ENCODE measurements at regions not wholly inside any gene's neighbourhood (a gene's known extent, or its start where the extent isn't known, plus 50 kb on each side); places are given as distances from the start of the nearest gene placed in this dataset.

DNA sequence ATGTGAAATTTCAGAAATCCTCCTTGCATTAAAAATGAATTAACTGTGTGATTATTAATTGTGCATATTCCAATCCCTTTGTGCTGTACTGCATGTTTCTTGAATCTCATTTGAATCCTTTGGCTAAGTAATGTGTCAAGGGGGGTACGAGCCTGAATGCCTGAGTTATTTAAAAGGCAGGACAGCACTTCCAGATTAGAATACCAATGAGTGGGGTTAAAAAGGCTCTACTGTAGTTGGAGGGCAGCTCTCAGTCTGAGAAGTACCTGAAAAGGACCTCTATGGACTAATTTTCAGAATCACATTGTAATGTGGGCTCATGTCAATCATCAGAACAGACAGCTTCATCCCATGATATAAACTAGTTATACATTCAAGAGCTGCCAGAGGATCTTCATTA, 423.0 kb downstream of the GRB14 start:
- H3K9ac ChIP-seq: no peak overlapping the region
- TF ChIP-seq, protein P1, sequence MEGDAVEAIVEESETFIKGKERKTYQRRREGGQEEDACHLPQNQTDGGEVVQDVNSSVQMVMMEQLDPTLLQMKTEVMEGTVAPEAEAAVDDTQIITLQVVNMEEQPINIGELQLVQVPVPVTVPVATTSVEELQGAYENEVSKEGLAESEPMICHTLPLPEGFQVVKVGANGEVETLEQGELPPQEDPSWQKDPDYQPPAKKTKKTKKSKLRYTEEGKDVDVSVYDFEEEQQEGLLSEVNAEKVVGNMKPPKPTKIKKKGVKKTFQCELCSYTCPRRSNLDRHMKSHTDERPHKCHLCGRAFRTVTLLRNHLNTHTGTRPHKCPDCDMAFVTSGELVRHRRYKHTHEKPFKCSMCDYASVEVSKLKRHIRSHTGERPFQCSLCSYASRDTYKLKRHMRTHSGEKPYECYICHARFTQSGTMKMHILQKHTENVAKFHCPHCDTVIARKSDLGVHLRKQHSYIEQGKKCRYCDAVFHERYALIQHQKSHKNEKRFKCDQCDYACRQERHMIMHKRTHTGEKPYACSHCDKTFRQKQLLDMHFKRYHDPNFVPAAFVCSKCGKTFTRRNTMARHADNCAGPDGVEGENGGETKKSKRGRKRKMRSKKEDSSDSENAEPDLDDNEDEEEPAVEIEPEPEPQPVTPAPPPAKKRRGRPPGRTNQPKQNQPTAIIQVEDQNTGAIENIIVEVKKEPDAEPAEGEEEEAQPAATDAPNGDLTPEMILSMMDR (conservative IDR thresholded peaks at IDR 0.05; ENCODE audit: low read depth, low read length): no peak
- no peaks in the 10 kb centered on the region for H4K20me1 ChIP-seq (ENCODE audit: insufficient read depth)
- no peak overlapping the region for H3K27ac ChIP-seq
- H2AFZ ChIP-seq (ENCODE audit: low read depth): no peak overlapping the region
- H3K4me2 ChIP-seq: no peak overlapping the region
- no peaks in the 10 kb centered on the region for H3K79me2 ChIP-seq (ENCODE audit: insufficient read depth, low read depth)
- H3K4me1 ChIP-seq (ENCODE audit: low read depth, poor library complexity, severe bottlenecking): no peaks in the 10 kb centered on the region
- H3K4me3 ChIP-seq (IDR thresholded peaks at IDR 0.05; ENCODE audit: insufficient read depth, low read depth, low read length): no peak overlapping the region
- H3K36me3 ChIP-seq (ENCODE audit: insufficient read depth): no peaks in the 10 kb centered on the region
- no peaks in the 10 kb centered on the region for H3K27me3 ChIP-seq (ENCODE audit: insufficient read depth, low read depth)

DNA sequence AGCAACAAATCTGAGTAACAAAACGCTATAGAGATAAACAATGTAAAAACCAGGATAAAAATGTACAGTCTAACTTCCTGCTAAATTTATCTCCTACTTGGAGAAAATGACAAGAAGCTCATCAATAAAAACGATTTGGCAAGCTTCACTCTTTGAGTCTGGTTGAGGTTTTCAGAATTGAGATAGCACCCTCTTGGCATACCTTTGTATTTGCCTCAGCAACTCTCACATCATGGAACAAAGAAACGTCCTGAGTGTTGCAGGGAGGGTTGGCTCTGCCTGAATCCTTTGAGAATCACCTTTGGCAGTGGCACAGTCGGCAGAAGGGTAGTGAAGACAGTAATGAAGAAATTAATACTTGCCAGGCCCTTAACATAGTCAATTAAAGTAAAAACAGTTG, 430.6 kb downstream of the GRB14 start:
- Histone ChIP-seq H3K4me1 (ENCODE audit: low read depth, poor library complexity, severe bottlenecking) (no peaks in the 10 kb centered on the region), H3K27me3 (ENCODE audit: insufficient read depth, low read depth) (no peaks in the 10 kb centered on the region), H3K4me2 (no peak overlapping the region), H2AFZ (ENCODE audit: low read depth) (no peak overlapping the region), H3K4me3 (IDR thresholded peaks at IDR 0.05; ENCODE audit: insufficient read depth, low read depth, low read length) (no peak overlapping the region), H4K20me1 (ENCODE audit: insufficient read depth) (no peaks in the 10 kb centered on the region), H3K36me3 (ENCODE audit: insufficient read depth) (no peaks in the 10 kb centered on the region), H3K27ac (no peak overlapping the region), H3K79me2 (ENCODE audit: insufficient read depth, low read depth) (no peaks in the 10 kb centered on the region), H3K9ac (no peak overlapping the region)
- TF ChIP-seq, protein P1 (conservative IDR thresholded peaks at IDR 0.05; ENCODE audit: low read depth, low read length): no peak

DNA sequence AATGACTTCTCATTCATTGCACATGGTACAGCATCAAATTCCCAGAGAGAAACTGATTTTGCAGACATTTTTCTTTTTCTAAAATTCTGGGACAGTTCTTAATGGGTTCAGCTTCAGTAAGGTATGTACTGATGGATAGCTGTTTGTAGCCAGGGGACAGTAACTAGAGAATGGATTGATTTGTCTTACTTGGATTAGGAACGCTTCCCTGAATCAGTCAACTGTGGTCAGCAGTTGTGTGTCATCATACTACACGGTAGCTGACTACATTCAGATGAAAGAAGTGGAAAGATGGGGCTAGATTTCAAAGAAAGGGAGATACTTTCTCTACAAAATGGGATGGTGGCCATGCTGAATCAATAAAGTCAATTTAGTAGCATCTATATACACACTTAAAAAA, 431.4 kb downstream of the GRB14 start:
- TF ChIP-seq, protein P1 (conservative IDR thresholded peaks at IDR 0.05; ENCODE audit: low read depth, low read length): no peak
- no peaks in the 10 kb centered on the region for H3K4me1 ChIP-seq (ENCODE audit: low read depth, poor library complexity, severe bottlenecking)
- no peaks in the 10 kb centered on the region for H4K20me1 ChIP-seq (ENCODE audit: insufficient read depth)
- no peaks in the 10 kb centered on the region for H3K79me2 ChIP-seq (ENCODE audit: insufficient read depth, low read depth)
- H2AFZ ChIP-seq (ENCODE audit: low read depth): no peak overlapping the region
- no peak overlapping the region for H3K9ac ChIP-seq
- no peak overlapping the region for H3K27ac ChIP-seq
- no peaks in the 10 kb centered on the region for H3K27me3 ChIP-seq (ENCODE audit: insufficient read depth, low read depth)
- H3K36me3 ChIP-seq (ENCODE audit: insufficient read depth): no peaks in the 10 kb centered on the region
- H3K4me3 ChIP-seq (IDR thresholded peaks at IDR 0.05; ENCODE audit: insufficient read depth, low read depth, low read length): no peak overlapping the region
- no peak overlapping the region for H3K4me2 ChIP-seq

DNA sequence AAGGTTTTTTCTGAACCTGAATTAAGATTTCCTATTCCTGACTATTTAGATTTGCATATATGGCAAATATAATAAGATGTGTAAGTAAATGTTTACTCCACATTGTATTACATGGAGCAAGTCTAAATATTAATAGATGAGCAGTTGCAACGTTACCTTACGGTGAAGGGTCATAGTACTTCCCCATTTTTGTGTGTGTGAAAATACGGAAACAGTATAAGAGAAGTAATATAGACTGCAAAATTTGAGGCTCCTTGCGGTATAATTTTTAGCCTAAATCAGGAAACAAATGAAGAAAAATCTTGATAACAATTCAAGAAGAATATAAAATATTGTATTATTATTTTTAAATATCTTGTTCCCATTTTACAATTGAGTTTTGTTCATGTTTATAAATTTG, 434.2 kb downstream of the GRB14 start:
- Histone ChIP-seq H3K36me3 (ENCODE audit: insufficient read depth) (no peaks in the 10 kb centered on the region), H3K4me2 (no peak overlapping the region), H3K4me1 (ENCODE audit: low read depth, poor library complexity, severe bottlenecking) (no peaks in the 10 kb centered on the region), H3K4me3 (IDR thresholded peaks at IDR 0.05; ENCODE audit: insufficient read depth, low read depth, low read length) (no peak overlapping the region), H3K27me3 (ENCODE audit: insufficient read depth, low read depth) (no peaks in the 10 kb centered on the region), H3K9ac (no peak overlapping the region), H3K79me2 (ENCODE audit: insufficient read depth, low read depth) (no peaks in the 10 kb centered on the region), H2AFZ (ENCODE audit: low read depth) (no peak overlapping the region), H4K20me1 (ENCODE audit: insufficient read depth) (no peaks in the 10 kb centered on the region), H3K27ac (no peak overlapping the region)
- TF ChIP-seq, protein P1 (conservative IDR thresholded peaks at IDR 0.05; ENCODE audit: low read depth, low read length): no peak

DNA sequence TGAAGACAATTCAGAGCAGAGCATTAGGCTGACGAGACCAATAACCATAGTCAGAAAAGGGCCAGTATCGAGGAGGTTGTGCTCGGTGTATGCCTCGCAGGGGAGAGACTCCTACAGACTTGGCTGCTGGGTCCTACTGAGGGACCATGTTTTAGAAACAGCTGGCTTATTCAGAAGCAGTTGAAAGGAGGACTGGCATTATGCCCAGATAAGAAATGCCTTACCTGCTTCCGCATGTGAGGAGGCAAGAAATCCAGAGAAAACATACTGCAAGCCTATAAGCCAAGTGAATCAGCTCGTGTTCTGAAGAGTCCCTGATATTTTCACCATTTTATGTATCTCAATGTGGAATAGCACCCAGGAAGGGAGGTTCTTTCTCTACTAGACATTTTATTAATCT, 434.7 kb downstream of the GRB14 start:
- H3K27me3 ChIP-seq (ENCODE audit: insufficient read depth, low read depth): no peaks in the 10 kb centered on the region
- H3K9ac ChIP-seq: no peak overlapping the region
- no peaks in the 10 kb centered on the region for H3K79me2 ChIP-seq (ENCODE audit: insufficient read depth, low read depth)
- no peaks in the 10 kb centered on the region for H3K36me3 ChIP-seq (ENCODE audit: insufficient read depth)
- H4K20me1 ChIP-seq (ENCODE audit: insufficient read depth): no peaks in the 10 kb centered on the region
- no peaks in the 10 kb centered on the region for H3K4me1 ChIP-seq (ENCODE audit: low read depth, poor library complexity, severe bottlenecking)
- H3K4me2 ChIP-seq: no peak overlapping the region
- no peak overlapping the region for H2AFZ ChIP-seq (ENCODE audit: low read depth)
- H3K4me3 ChIP-seq (IDR thresholded peaks at IDR 0.05; ENCODE audit: insufficient read depth, low read depth, low read length): no peak overlapping the region
- TF ChIP-seq, protein P1 (conservative IDR thresholded peaks at IDR 0.05; ENCODE audit: low read depth, low read length): no peak
- H3K27ac ChIP-seq: no peak overlapping the region
